ENCODE measurements at regions not wholly inside any gene's neighbourhood (a gene's known extent, or its start where the extent isn't known, plus 50 kb on each side); places are given as distances from the start of the nearest gene placed in this dataset.
A peak's percentile ranks its signal among the peaks of the same experiment; 100 is the strongest.

- Histone ChIP-seq H4K8ac (ENCODE audit: low read depth in 2 of 2, low read length in 2 of 2) (0 out of 4 replicates have a peak overlapping the region, but pooled peaks of 1 of the 2 experiments have one; percentile 56), H3K56ac (ENCODE audit: extremely low read depth, insufficient read depth, low read length) (no peak overlapping the region), H2BK120ac (ENCODE audit: low read depth, low read length) (peak overlapping the region; percentile 76; the same call in 1 of the 2 replicates), H3K18ac (ENCODE audit: low read depth, low read length) (0 out of 2 replicates have a peak overlapping the region, but pooled peaks have one; percentile 11), H4K20me1 (ENCODE audit: insufficient read depth, low read length) (no peaks in the 10 kb centered on the region; the same call in 1 of the 2 replicates), H2AK5ac (ENCODE audit: low read depth, low read length) (no peak overlapping the region), H2AFZ (replicated peaks; ENCODE audit: low read length, poor library complexity) (no peak overlapping the region), H3K27me3 (ENCODE audit: control insufficient read depth, insufficient read depth, low read length) (no peaks in the 10 kb centered on the region), H4K91ac (ENCODE audit: insufficient read depth, low read depth, low read length) (no peak overlapping the region), H3K9me1 (ENCODE audit: insufficient read depth, low read length) (peaks cover 19% of the 10 kb centered on the region), H3K36me3 (ENCODE audit: control insufficient read depth, insufficient read depth, low read length) (peaks cover 1% of the 10 kb centered on the region; the same call in 1 of the 2 replicates), H3K4me2 (ENCODE audit: low read depth, low read length) (no peak overlapping the region), H3K14ac (replicated peaks; ENCODE audit: low read depth, low read length) (no peak overlapping the region), H3K9ac (ENCODE audit: low read depth, low read length) (no peak overlapping the region), H2BK5ac (ENCODE audit: low read depth, low read length, poor library complexity, severe bottlenecking) (peak overlapping the region; percentile 53), H3K4me3 (ENCODE audit: insufficient read depth, low read depth, low read length) (no peak overlapping the region), H3K27ac (ENCODE audit: insufficient read depth, low read length) (peak overlapping the region; percentile 81; the same call in 1 of the 2 replicates), H2AK9ac (replicated peaks; ENCODE audit: low read depth, low read length, poor library complexity) (no peak overlapping the region), H3K4me1 (ENCODE audit: control insufficient read depth, insufficient read depth, low read length) (peaks cover 2% of the 10 kb centered on the region), H2BK15ac (ENCODE audit: low read depth, low read length) (no peak overlapping the region), H3K4ac (ENCODE audit: low read depth, low read length) (0 out of 2 replicates have a peak overlapping the region, but pooled peaks have one; percentile 48), H3K23ac (ENCODE audit: low read depth, low read length) (no peak overlapping the region), H3K9me3 (ENCODE audit: control insufficient read depth, insufficient read depth, low read length) (no peaks in the 10 kb centered on the region), H3K79me1 (ENCODE audit: low read depth in 1 of 2, low read length in 2 of 2) (peaks cover 0 to 32% of the 10 kb centered on the region in 2 experiments; a peak in 2 of 4 replicates), H2BK20ac (ENCODE audit: low read depth, low read length) (peak overlapping the region; percentile 62; the same call in 1 of the 2 replicates), H4K5ac (ENCODE audit: low read depth, low read length) (no peak overlapping the region)
- WGBS, 2 experiments (ENCODE audit: extremely low coverage in 2 of 2, insufficient read length in 1 of 2), result no CpG with 5 or more reads among the region's 2 CpGs
- TF ChIP-seq CHD1 (IDR thresholded peaks at IDR 0.05; ENCODE audit: low read depth, low read length), result no peak
- peak; percentile 83 for TF ChIP-seq CEBPB (IDR thresholded peaks at IDR 0.05; ENCODE audit: low read depth, low read length)
- intact Hi-C loops (cut with micrococcal nuclease), result no loop called here
- POLR2A ChIA-PET (ENCODE audit: unreplicated experiment), result no interaction called here
- CTCF ChIA-PET, result interaction anchor here (0.6 kb wide), 1 partner anchor 15 kb away, joined by 3 read pairs; no protein-coding TSS in a partner anchor
- dilution Hi-C loops (cut with HindIII; ENCODE audit: low sequenced_read_pairs, unreplicated experiment), result no loop called here
- no TSS peak for BruUV-seq (replicated peaks)
- DNase-seq, result peak; percentile 88
- in situ Hi-C loops (cut with MboI; ENCODE audit: low sequenced_read_pairs), result no loop called here
- peak; percentile 84 for ATAC-seq (ENCODE audit: low read depth)
These were observed 86.3 kb downstream of the SOX4 start for GRCh38 chr6:21679761-21680265.
